ENCODE measurements at regions not wholly inside any gene's neighbourhood (a gene's known extent, or its start where the extent isn't known, plus 50 kb on each side); places are given as distances from the start of the nearest gene placed in this dataset.

GRCh38 chr13:34144142-34144541 is 326.2 kb downstream of the RFC3 start:
- no peak overlapping the region for H3K14ac ChIP-seq (ENCODE audit: low read length)
- H2BK120ac ChIP-seq (ENCODE audit: low read depth, low read length) = no peak overlapping the region
- no peak for DNase-seq (ENCODE audit: low spot score)
- no peak overlapping the region for H4K91ac ChIP-seq (ENCODE audit: low read depth, low read length, poor library complexity)
- no peak overlapping the region for H2BK15ac ChIP-seq (ENCODE audit: low read length)
- no peak overlapping the region for H2BK5ac ChIP-seq (ENCODE audit: low read length)
- no peaks in the 10 kb centered on the region for H3K79me1 ChIP-seq (ENCODE audit: low read depth, low read length)
- no peaks in the 10 kb centered on the region for H3K27me3 ChIP-seq (ENCODE audit: control insufficient read depth in 3 of 3, insufficient read depth in 3 of 3, low read depth in 1 of 3, low read length in 3 of 3)
- H3K4ac ChIP-seq (ENCODE audit: low read length) = no peak overlapping the region
- H3K18ac ChIP-seq (ENCODE audit: low read length) = no peak overlapping the region
- H3K4me2 ChIP-seq (ENCODE audit: insufficient read depth, low read length, poor library complexity, severe bottlenecking) = no peak overlapping the region
- no peak overlapping the region for H2AK5ac ChIP-seq (ENCODE audit: low read depth, low read length)
- H3K27ac ChIP-seq (replicated peaks; ENCODE audit: low read length) = no peak overlapping the region
- no peak overlapping the region for H3K9ac ChIP-seq (ENCODE audit: low read depth, low read length, poor library complexity)
- H3K9me3 ChIP-seq (replicated peaks in 1 of 2; ENCODE audit: control insufficient read depth in 2 of 2, insufficient read depth in 1 of 2, low read depth in 1 of 2, low read length in 2 of 2) = no peaks in the 10 kb centered on the region
- no peak overlapping the region for H2BK12ac ChIP-seq (ENCODE audit: low read length)
- no peak overlapping the region for H4K8ac ChIP-seq (ENCODE audit: low read depth, low read length)
- no CpG with 5 or more reads among the region's 3 CpGs for WGBS, 2 donors (ENCODE audit: extremely low coverage in 2 of 2, insufficient read length in 2 of 2, insufficient replicate concordance in 1 of 2)
- H2AFZ ChIP-seq (ENCODE audit: low read length) = no peak overlapping the region
- no peaks in the 10 kb centered on the region for H3K36me3 ChIP-seq (replicated peaks in 1 of 2; ENCODE audit: control insufficient read depth in 2 of 2, insufficient read depth in 2 of 2, low read length in 2 of 2)
- H3K4me3 ChIP-seq (ENCODE audit: low read length in 2 of 2) = no peak overlapping the region
- H3K4me1 ChIP-seq (ENCODE audit: control insufficient read depth in 2 of 2, insufficient read depth in 1 of 2, low read depth in 1 of 2, low read length in 2 of 2) = no peaks in the 10 kb centered on the region
- H3K23ac ChIP-seq (ENCODE audit: low read depth, low read length, poor library complexity) = no peak overlapping the region

GRCh38 chr13:34145061-34145460 is 327.1 kb downstream of the RFC3 start:
- Histone ChIP-seq H4K91ac (ENCODE audit: low read depth, low read length, poor library complexity) (no peak overlapping the region), H3K4me1 (ENCODE audit: control insufficient read depth in 2 of 2, insufficient read depth in 1 of 2, low read depth in 1 of 2, low read length in 2 of 2) (peaks cover 0 to 1% of the 10 kb centered on the region in 2 donors), H3K4me3 (ENCODE audit: low read length in 2 of 2) (no peak overlapping the region), H2BK15ac (ENCODE audit: low read length) (no peak overlapping the region), H3K9me3 (replicated peaks in 1 of 2; ENCODE audit: control insufficient read depth in 2 of 2, insufficient read depth in 1 of 2, low read depth in 1 of 2, low read length in 2 of 2) (no peaks in the 10 kb centered on the region), H3K4ac (ENCODE audit: low read length) (no peak overlapping the region), H2AFZ (ENCODE audit: low read length) (no peak overlapping the region), H3K36me3 (replicated peaks in 1 of 2; ENCODE audit: control insufficient read depth in 2 of 2, insufficient read depth in 2 of 2, low read length in 2 of 2) (no peaks in the 10 kb centered on the region), H2AK5ac (ENCODE audit: low read depth, low read length) (no peak overlapping the region), H3K18ac (ENCODE audit: low read length) (no peak overlapping the region), H2BK12ac (ENCODE audit: low read length) (no peak overlapping the region), H2BK120ac (ENCODE audit: low read depth, low read length) (no peak overlapping the region), H3K27me3 (ENCODE audit: control insufficient read depth in 3 of 3, insufficient read depth in 3 of 3, low read depth in 1 of 3, low read length in 3 of 3) (no peaks in the 10 kb centered on the region), H2BK5ac (ENCODE audit: low read length) (no peak overlapping the region), H3K27ac (replicated peaks; ENCODE audit: low read length) (no peak overlapping the region), H3K79me1 (ENCODE audit: low read depth, low read length) (no peaks in the 10 kb centered on the region), H3K14ac (ENCODE audit: low read length) (no peak overlapping the region), H3K23ac (ENCODE audit: low read depth, low read length, poor library complexity) (no peak overlapping the region), H4K8ac (ENCODE audit: low read depth, low read length) (no peak overlapping the region), H3K9ac (ENCODE audit: low read depth, low read length, poor library complexity) (no peak overlapping the region), H3K4me2 (ENCODE audit: insufficient read depth, low read length, poor library complexity, severe bottlenecking) (no peak overlapping the region)
- no peak for DNase-seq (ENCODE audit: low spot score)
- no CpG with 5 or more reads among the region's 3 CpGs for WGBS, 2 donors (ENCODE audit: extremely low coverage in 2 of 2, insufficient read length in 2 of 2, insufficient replicate concordance in 1 of 2)

- no peaks in the 10 kb centered on the region for H3K9me3 ChIP-seq (replicated peaks in 1 of 2; ENCODE audit: control insufficient read depth in 2 of 2, insufficient read depth in 1 of 2, low read depth in 1 of 2, low read length in 2 of 2)
- no peak overlapping the region for H3K27ac ChIP-seq (replicated peaks; ENCODE audit: low read length)
- H3K4me1 ChIP-seq (ENCODE audit: control insufficient read depth in 2 of 2, insufficient read depth in 1 of 2, low read depth in 1 of 2, low read length in 2 of 2) = peaks cover 0 to 2% of the 10 kb centered on the region in 2 donors
- no peak for DNase-seq (ENCODE audit: low spot score)
- H3K9ac ChIP-seq (ENCODE audit: low read depth, low read length, poor library complexity) = no peak overlapping the region
- no peak overlapping the region for H3K23ac ChIP-seq (ENCODE audit: low read depth, low read length, poor library complexity)
- H4K91ac ChIP-seq (ENCODE audit: low read depth, low read length, poor library complexity) = no peak overlapping the region
- H2AFZ ChIP-seq (ENCODE audit: low read length) = no peak overlapping the region
- no peak overlapping the region for H3K4me3 ChIP-seq (ENCODE audit: low read length in 2 of 2)
- H3K4me2 ChIP-seq (ENCODE audit: insufficient read depth, low read length, poor library complexity, severe bottlenecking) = no peak overlapping the region
- no peak overlapping the region for H4K8ac ChIP-seq (ENCODE audit: low read depth, low read length)
- H2BK15ac ChIP-seq (ENCODE audit: low read length) = no peak overlapping the region
- H2BK12ac ChIP-seq (ENCODE audit: low read length) = no peak overlapping the region
- H2AK5ac ChIP-seq (ENCODE audit: low read depth, low read length) = no peak overlapping the region
- WGBS, 2 donors (ENCODE audit: extremely low coverage in 2 of 2, insufficient read length in 2 of 2, insufficient replicate concordance in 1 of 2) = no CpG with 5 or more reads among the region's 6 CpGs
- H3K79me1 ChIP-seq (ENCODE audit: low read depth, low read length) = no peaks in the 10 kb centered on the region
- H3K18ac ChIP-seq (ENCODE audit: low read length) = no peak overlapping the region
- no peak overlapping the region for H3K4ac ChIP-seq (ENCODE audit: low read length)
- no peaks in the 10 kb centered on the region for H3K36me3 ChIP-seq (replicated peaks in 1 of 2; ENCODE audit: control insufficient read depth in 2 of 2, insufficient read depth in 2 of 2, low read length in 2 of 2)
- H2BK120ac ChIP-seq (ENCODE audit: low read depth, low read length) = no peak overlapping the region
- H3K14ac ChIP-seq (ENCODE audit: low read length) = no peak overlapping the region
- no peak overlapping the region for H2BK5ac ChIP-seq (ENCODE audit: low read length)
- no peaks in the 10 kb centered on the region for H3K27me3 ChIP-seq (ENCODE audit: control insufficient read depth in 3 of 3, insufficient read depth in 3 of 3, low read depth in 1 of 3, low read length in 3 of 3)
Measured at GRCh38 chr13:34148359-34148758, 330.4 kb downstream of the RFC3 start.

- Histone ChIP-seq H2BK15ac (ENCODE audit: low read length) (no peak overlapping the region), H2AFZ (ENCODE audit: low read length) (no peak overlapping the region), H3K4me1 (ENCODE audit: control insufficient read depth in 2 of 2, insufficient read depth in 1 of 2, low read depth in 1 of 2, low read length in 2 of 2) (peaks cover 1 to 8% of the 10 kb centered on the region in 2 donors), H2BK5ac (ENCODE audit: low read length) (no peak overlapping the region), H3K79me1 (ENCODE audit: low read depth, low read length) (no peaks in the 10 kb centered on the region), H3K23ac (ENCODE audit: low read depth, low read length, poor library complexity) (no peak overlapping the region), H2AK5ac (ENCODE audit: low read depth, low read length) (no peak overlapping the region), H3K4me2 (ENCODE audit: insufficient read depth, low read length, poor library complexity, severe bottlenecking) (no peak overlapping the region), H4K8ac (ENCODE audit: low read depth, low read length) (no peak overlapping the region), H3K14ac (ENCODE audit: low read length) (no peak overlapping the region), H3K4me3 (ENCODE audit: low read length in 2 of 2) (no peak overlapping the region), H4K91ac (ENCODE audit: low read depth, low read length, poor library complexity) (no peak overlapping the region), H2BK12ac (ENCODE audit: low read length) (no peak overlapping the region), H3K18ac (ENCODE audit: low read length) (no peak overlapping the region), H3K9ac (ENCODE audit: low read depth, low read length, poor library complexity) (no peak overlapping the region), H3K36me3 (replicated peaks in 1 of 2; ENCODE audit: control insufficient read depth in 2 of 2, insufficient read depth in 2 of 2, low read length in 2 of 2) (no peaks in the 10 kb centered on the region), H3K27me3 (ENCODE audit: control insufficient read depth in 3 of 3, insufficient read depth in 3 of 3, low read depth in 1 of 3, low read length in 3 of 3) (no peaks in the 10 kb centered on the region), H3K4ac (ENCODE audit: low read length) (no peak overlapping the region), H2BK120ac (ENCODE audit: low read depth, low read length) (no peak overlapping the region), H3K9me3 (replicated peaks in 1 of 2; ENCODE audit: control insufficient read depth in 2 of 2, insufficient read depth in 1 of 2, low read depth in 1 of 2, low read length in 2 of 2) (no peaks in the 10 kb centered on the region), H3K27ac (replicated peaks; ENCODE audit: low read length) (no peak overlapping the region)
- no CpG with 5 or more reads among the region's 1 CpG for WGBS, 2 donors (ENCODE audit: extremely low coverage in 2 of 2, insufficient read length in 2 of 2, insufficient replicate concordance in 1 of 2)
- no peak for DNase-seq (ENCODE audit: low spot score)
Measured at GRCh38 chr13:34151885-34152284, 333.9 kb downstream of the RFC3 start.

Data from neuronal stem cell (in vitro differentiated cells).